ENCODE measurements at regions not wholly inside any gene's neighbourhood (a gene's known extent, or its start where the extent isn't known, plus 50 kb on each side); places are given as distances from the start of the nearest gene placed in this dataset.

DNA sequence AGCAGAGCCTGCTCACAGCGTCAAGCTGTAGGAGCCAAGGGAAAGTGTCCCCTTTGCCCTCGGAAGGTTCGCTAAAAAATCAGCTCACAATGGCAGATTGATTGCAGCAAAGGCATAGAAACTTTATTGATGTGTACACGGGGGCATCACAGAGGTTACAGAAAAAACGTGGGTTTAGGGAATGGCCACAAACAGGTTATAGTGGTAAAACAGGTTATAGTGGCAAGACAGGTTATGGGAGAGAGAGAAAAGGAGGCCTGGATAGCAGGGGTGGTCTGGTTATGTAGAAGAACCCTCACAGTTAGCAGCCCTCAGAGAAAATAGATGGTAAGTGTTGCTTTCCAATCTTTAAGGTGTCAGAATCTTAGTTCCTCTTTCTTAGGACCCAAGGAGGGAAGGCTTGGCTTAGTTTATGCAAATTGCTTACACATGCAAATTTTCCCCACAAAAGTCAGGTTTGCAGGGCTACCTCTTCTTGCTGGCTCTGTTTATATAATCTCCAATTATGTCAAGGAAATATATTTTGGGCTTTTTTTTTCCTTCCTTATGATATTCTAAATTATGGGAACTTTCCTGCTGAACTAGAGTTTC lies 113.7 kb downstream of the BMP15 start:
- no peak for DNase-seq (ENCODE audit: low spot score in 2 of 2)
- Histone ChIP-seq H3K27ac (no peak overlapping the region), H3K4me1 (no peaks in the 10 kb centered on the region), H3K36me3 (no peaks in the 10 kb centered on the region), H3K9me3 (no peaks in the 10 kb centered on the region), H3K4me3 (no peak overlapping the region), H3K27me3 (peaks cover 0 to 25% of the 10 kb centered on the region in 2 donors)
- TF ChIP-seq, protein P1, sequence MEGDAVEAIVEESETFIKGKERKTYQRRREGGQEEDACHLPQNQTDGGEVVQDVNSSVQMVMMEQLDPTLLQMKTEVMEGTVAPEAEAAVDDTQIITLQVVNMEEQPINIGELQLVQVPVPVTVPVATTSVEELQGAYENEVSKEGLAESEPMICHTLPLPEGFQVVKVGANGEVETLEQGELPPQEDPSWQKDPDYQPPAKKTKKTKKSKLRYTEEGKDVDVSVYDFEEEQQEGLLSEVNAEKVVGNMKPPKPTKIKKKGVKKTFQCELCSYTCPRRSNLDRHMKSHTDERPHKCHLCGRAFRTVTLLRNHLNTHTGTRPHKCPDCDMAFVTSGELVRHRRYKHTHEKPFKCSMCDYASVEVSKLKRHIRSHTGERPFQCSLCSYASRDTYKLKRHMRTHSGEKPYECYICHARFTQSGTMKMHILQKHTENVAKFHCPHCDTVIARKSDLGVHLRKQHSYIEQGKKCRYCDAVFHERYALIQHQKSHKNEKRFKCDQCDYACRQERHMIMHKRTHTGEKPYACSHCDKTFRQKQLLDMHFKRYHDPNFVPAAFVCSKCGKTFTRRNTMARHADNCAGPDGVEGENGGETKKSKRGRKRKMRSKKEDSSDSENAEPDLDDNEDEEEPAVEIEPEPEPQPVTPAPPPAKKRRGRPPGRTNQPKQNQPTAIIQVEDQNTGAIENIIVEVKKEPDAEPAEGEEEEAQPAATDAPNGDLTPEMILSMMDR (IDR thresholded peaks at IDR 0.05): no peak
- no peak for TF ChIP-seq POLR2AphosphoS5 (IDR thresholded peaks at IDR 0.05)
- intact Hi-C loops (cut with DNase I; ENCODE audit: low total_unique reads): no loop called here

DNA sequence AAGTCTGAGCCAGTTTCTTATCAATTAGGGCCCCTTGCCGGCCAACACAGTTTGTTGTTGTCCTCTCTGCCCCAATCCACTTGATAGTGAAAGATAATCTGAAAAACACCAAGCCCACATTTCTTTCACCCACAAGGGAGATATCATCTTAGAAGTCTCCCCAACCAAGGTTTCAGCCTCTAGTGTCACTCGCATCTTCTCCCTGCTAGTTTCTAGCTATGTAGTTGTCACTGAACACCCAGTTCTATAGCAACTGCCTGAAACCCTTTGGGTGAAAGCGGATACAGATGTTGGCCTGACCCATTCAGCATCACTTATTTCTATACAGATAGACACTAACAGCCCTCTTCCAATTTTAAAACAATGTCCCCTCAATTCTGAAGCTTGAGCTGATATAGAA lies 116.3 kb downstream of the BMP15 start:
- TF ChIP-seq POLR2AphosphoS5 (IDR thresholded peaks at IDR 0.05) (no peak), POLR2A (IDR thresholded peaks at IDR 0.05) (no peak)
- TF ChIP-seq, protein P1 (IDR thresholded peaks at IDR 0.05): no peak
- intact Hi-C loops (cut with DNase I; ENCODE audit: low total_unique reads): no loop called here
- no peak overlapping the region for H3K27ac ChIP-seq

DNA sequence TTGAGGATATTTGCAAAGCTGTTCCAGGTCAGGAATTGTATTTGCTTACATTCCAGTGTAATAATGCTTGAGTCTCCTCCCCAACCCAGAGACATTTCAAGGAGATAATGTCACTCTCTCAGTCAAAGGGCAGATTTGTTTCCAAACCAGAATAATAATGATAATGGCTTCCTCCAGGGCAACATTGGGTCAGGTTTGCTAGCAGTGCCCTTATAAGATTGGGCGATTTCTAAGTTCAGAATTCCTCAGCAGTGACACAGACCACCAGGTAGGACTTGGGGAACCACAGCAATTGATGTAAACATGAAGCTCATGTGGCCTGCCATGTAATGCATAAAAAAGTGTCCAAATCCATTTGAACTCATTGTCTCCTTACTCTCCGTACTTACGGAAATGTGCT lies 125.2 kb downstream of the BMP15 start:
- H3K27ac ChIP-seq: no peak overlapping the region
- H3K9me3 ChIP-seq: no peaks in the 10 kb centered on the region
- TF ChIP-seq, protein P1 (IDR thresholded peaks at IDR 0.05): no peak
- TF ChIP-seq POLR2A (IDR thresholded peaks at IDR 0.05): no peak
- no peak for TF ChIP-seq POLR2AphosphoS5 (IDR thresholded peaks at IDR 0.05)
- H3K36me3 ChIP-seq: no peaks in the 10 kb centered on the region
- H3K4me3 ChIP-seq: no peak overlapping the region
- H3K4me1 ChIP-seq: no peaks in the 10 kb centered on the region
- peaks cover 0 to 29% of the 10 kb centered on the region in 2 donors for H3K27me3 ChIP-seq
- DNase-seq (ENCODE audit: low spot score in 2 of 2): no peak
- intact Hi-C loops (cut with DNase I; ENCODE audit: low total_unique reads): no loop called here

More for the DNA sequence above, 116.3 kb downstream of the BMP15 start:
- no peaks in the 10 kb centered on the region for H3K4me1 ChIP-seq
- DNase-seq (ENCODE audit: low spot score in 2 of 2): no peak
- H3K9me3 ChIP-seq: no peaks in the 10 kb centered on the region
- no peak overlapping the region for H3K4me3 ChIP-seq
- H3K27me3 ChIP-seq: peaks cover 0 to 25% of the 10 kb centered on the region in 2 donors
- no peaks in the 10 kb centered on the region for H3K36me3 ChIP-seq

DNA sequence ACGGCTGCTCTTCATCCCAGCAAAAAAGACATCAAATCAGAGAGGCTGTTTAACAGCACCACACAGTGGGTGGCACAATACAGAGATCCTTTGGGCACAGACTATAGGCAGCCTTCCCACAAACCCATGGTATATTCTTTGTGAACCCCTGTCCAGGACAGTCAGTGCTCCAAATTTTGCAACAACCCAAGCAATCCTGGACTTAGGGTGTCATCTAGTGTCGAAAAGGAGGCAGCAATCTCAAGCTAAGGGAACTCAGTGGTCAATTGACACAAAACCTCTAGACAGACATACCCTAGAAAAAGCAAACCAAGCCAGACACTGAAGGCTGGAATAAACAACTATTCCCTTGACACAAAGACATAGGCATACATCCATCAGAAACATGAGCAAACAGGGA lies 137.4 kb downstream of the BMP15 start:
- Histone ChIP-seq H3K27ac (no peak overlapping the region), H3K4me3 (no peak overlapping the region), H3K27me3 (peaks cover 0 to 40% of the 10 kb centered on the region in 2 donors), H3K9me3 (no peaks in the 10 kb centered on the region), H3K4me1 (no peaks in the 10 kb centered on the region), H3K36me3 (no peaks in the 10 kb centered on the region)
- intact Hi-C loops (cut with DNase I; ENCODE audit: low total_unique reads): no loop called here
- DNase-seq (ENCODE audit: low spot score in 2 of 2): no peak
- TF ChIP-seq POLR2A (IDR thresholded peaks at IDR 0.05) (no peak), POLR2AphosphoS5 (IDR thresholded peaks at IDR 0.05) (no peak)
- TF ChIP-seq, protein P1 (IDR thresholded peaks at IDR 0.05): no peak

DNA sequence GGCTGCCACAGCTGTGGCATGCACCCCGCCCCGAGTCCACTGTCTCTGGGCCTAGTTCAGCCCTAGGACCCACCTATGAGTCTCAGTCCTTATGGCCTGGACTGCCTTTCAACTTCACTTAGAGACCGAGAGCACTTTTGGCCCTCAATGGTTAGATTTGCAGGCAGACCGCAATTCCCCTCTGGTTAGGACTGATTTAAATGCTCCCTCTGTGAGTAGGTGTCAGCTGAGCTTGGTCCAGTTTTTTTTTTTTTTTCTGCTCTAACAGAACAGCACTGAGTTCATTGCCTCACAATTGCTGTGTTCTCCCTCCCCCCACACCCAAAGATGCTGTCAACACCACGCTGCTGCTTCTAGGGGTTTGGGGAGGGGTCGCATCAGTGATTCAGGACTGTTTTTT lies 143.2 kb downstream of the BMP15 start:
- no peaks in the 10 kb centered on the region for H3K9me3 ChIP-seq
- peaks cover 0 to 46% of the 10 kb centered on the region in 2 donors for H3K27me3 ChIP-seq
- H3K36me3 ChIP-seq: no peaks in the 10 kb centered on the region
- TF ChIP-seq POLR2A (IDR thresholded peaks at IDR 0.05): no peak
- no peak for TF ChIP-seq POLR2AphosphoS5 (IDR thresholded peaks at IDR 0.05)
- TF ChIP-seq, protein P1 (IDR thresholded peaks at IDR 0.05): no peak
- H3K27ac ChIP-seq: no peak overlapping the region
- DNase-seq (ENCODE audit: low spot score in 2 of 2): no peak
- intact Hi-C loops (cut with DNase I; ENCODE audit: low total_unique reads): no loop called here
- no peaks in the 10 kb centered on the region for H3K4me1 ChIP-seq
- no peak overlapping the region for H3K4me3 ChIP-seq

All from breast epithelium (tissue), 4 donors.